Panc1 (cell line): ENCODE measurements at regions not wholly inside any gene's neighbourhood (a gene's known extent, or its start where the extent isn't known, plus 50 kb on each side); places are given as distances from the start of the nearest gene placed in this dataset.

ENCODE experiments used
- ATAC-seq: fragments of 200-7000 bp; cut with Tn5 transposase; 2 replicates; pipeline ENCODE4 v1.9.1; 2020; ENCODE audit warnings: mild to moderate bottlenecking, moderate library complexity
- BruUV-seq: library from RNA; stranded (reverse); fragments of 400-500 nt; replicated peaks from 2 replicates; lab custom pipeline; 2021; lab: Mats Ljungman, UMichigan
- CTCF ChIA-PET: fragments of 300-600 bp; sonication (Branson Sonifier 250); formaldehyde crosslinking; loops from one replicate; lab custom pipeline; 2022; ENCODE audit warnings: antibody characterized with exemption; lab: Charles Lee
- POLR2A ChIA-PET: fragments of 300-600 bp; sonication (Branson Sonifier 250); formaldehyde crosslinking; loops from one replicate; lab custom pipeline; 2022; ENCODE audit warnings: antibody characterized with exemption; lab: Charles Lee
- DNase-seq: peaks from one replicate; pipeline ENCODE4 v3.0.0-alpha.2; 2010; ENCODE audit warnings: low read depth, low spot score
- H3K27ac ChIP-seq: 2 replicates; pipeline ENCODE4 v1.5.1; 2011; ENCODE audit warnings: mild to moderate bottlenecking, low read length, inconsistent platforms
- H3K27me3 ChIP-seq: fragments of 200-500 bp; sonication (Bioruptor generic); 2 replicates; pipeline ENCODE4 v1.6.0; 2014; ENCODE audit warnings: low read length, inconsistent platforms; ENCODE audit not compliant: control insufficient read depth, insufficient read depth
- H3K36me3 ChIP-seq: fragments of 200-500 bp; sonication (Bioruptor generic); 2 replicates; pipeline ENCODE4 v1.5.1; 2014; ENCODE audit warnings: inconsistent platforms, mild to moderate bottlenecking, low read length, moderate library complexity; ENCODE audit not compliant: control insufficient read depth, insufficient read depth
- H3K4me1 ChIP-seq: 2 replicates; pipeline ENCODE4 v1.5.1; 2011; ENCODE audit warnings: inconsistent platforms, mild to moderate bottlenecking, low read length, moderate library complexity; ENCODE audit not compliant: control insufficient read depth, insufficient read depth
- H3K4me3 ChIP-seq, 2 experiments: 2 replicates each; pipeline ENCODE4 v1.5.1; 2011 to 2012; ENCODE audit warnings: low read depth in 2 of 2, low read length in 2 of 2, mild to moderate bottlenecking in 2 of 2, inconsistent platforms in 1 of 2, moderate library complexity in 1 of 2
- H3K9me3 ChIP-seq: fragments of 200-500 bp; sonication (Bioruptor generic); 2 replicates; pipeline ENCODE4 v1.5.1; 2014; ENCODE audit warnings: low read depth, mild to moderate bottlenecking, inconsistent platforms, low read length, moderate library complexity; ENCODE audit not compliant: control insufficient read depth, insufficient read depth
- POLR2AphosphoS5 ChIP-seq: IDR thresholded peaks from 2 replicates; pipeline ENCODE4 v1.6.1; 2012; ENCODE audit warnings: mild to moderate bottlenecking, low read depth, low read length, moderate library complexity
- SIN3A ChIP-seq: IDR thresholded peaks from 2 replicates; pipeline ENCODE4 v1.6.1; 2012; ENCODE audit warnings: low read depth, mild to moderate bottlenecking, low read length, moderate library complexity, borderline replicate concordance; ENCODE audit not compliant: insufficient read depth
- TCF7L2 ChIP-seq: IDR thresholded peaks from 2 replicates; pipeline ENCODE4 v1.6.1; 2011; ENCODE audit warnings: mild to moderate bottlenecking, low read depth, low read length, inconsistent platforms
- in situ Hi-C: cut with HindIII; loops from 2 replicates; pipeline ENCODE4 v1.10.0; 2016; ENCODE audit warnings: low sequenced_read_pairs, low pct_unique_long_range_greater_than_20kb
- intact Hi-C: fragments of 100-400 bp; cut with micrococcal nuclease; formaldehyde crosslinking; loops from one replicate; pipeline ENCODE4 v1.10.0; 2022; ENCODE audit not compliant: unreplicated experiment
- TF ChIP-seq, protein P1 (sequence below): fragments of 450-650 bp; IDR thresholded peaks from 2 replicates; pipeline ENCODE4 v1.5.1; 2017; ENCODE audit warnings: mild to moderate bottlenecking
- TF ChIP-seq, protein P2 (sequence below), 2 experiments: IDR thresholded peaks; 2 replicates each; pipeline ENCODE4 v1.6.1; 2011 to 2012; ENCODE audit warnings: low read depth in 2 of 2, control low read depth in 1 of 2, low read length in 1 of 2, mild to moderate bottlenecking in 1 of 2, moderate library complexity in 1 of 2; ENCODE audit not compliant: insufficient read depth in 1 of 2

DNA sequence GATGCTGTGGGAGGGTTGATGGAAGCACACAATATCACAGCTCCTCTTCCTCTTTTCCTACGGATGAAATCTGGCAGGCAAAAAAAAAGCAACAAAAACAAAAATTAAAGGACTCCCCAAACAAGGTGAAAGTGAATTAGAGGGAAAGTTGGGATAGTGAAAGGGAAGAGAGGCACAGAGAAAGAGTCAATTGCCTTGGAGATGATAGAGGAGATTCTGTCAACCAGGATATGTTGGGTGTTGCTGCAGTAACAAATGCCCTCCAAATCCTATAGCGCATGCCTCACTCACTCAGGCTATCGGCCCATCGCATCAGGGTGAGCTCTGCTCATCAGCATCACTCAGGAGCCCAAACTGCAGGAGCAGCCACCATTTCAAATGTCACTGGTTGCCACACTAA, 119.1 kb downstream of the DLEU7 start:
- no peaks in the 10 kb centered on the region for H3K9me3 ChIP-seq
- ATAC-seq (no peak), DNase-seq (no peak)
- no peak overlapping the region for H3K27ac ChIP-seq
- no peak overlapping the region for H3K4me3 ChIP-seq
- BruUV-seq = no TSS peak
- CTCF ChIA-PET = no interaction called here
- intact Hi-C loops (no loop called here), in situ Hi-C loops (no loop called here)
- H3K36me3 ChIP-seq = no peaks in the 10 kb centered on the region
- TF ChIP-seq, protein P1, sequence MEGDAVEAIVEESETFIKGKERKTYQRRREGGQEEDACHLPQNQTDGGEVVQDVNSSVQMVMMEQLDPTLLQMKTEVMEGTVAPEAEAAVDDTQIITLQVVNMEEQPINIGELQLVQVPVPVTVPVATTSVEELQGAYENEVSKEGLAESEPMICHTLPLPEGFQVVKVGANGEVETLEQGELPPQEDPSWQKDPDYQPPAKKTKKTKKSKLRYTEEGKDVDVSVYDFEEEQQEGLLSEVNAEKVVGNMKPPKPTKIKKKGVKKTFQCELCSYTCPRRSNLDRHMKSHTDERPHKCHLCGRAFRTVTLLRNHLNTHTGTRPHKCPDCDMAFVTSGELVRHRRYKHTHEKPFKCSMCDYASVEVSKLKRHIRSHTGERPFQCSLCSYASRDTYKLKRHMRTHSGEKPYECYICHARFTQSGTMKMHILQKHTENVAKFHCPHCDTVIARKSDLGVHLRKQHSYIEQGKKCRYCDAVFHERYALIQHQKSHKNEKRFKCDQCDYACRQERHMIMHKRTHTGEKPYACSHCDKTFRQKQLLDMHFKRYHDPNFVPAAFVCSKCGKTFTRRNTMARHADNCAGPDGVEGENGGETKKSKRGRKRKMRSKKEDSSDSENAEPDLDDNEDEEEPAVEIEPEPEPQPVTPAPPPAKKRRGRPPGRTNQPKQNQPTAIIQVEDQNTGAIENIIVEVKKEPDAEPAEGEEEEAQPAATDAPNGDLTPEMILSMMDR = no peak
- TF ChIP-seq SIN3A (no peak), TCF7L2 (no peak), POLR2AphosphoS5 (no peak)
- TF ChIP-seq, protein P2, sequence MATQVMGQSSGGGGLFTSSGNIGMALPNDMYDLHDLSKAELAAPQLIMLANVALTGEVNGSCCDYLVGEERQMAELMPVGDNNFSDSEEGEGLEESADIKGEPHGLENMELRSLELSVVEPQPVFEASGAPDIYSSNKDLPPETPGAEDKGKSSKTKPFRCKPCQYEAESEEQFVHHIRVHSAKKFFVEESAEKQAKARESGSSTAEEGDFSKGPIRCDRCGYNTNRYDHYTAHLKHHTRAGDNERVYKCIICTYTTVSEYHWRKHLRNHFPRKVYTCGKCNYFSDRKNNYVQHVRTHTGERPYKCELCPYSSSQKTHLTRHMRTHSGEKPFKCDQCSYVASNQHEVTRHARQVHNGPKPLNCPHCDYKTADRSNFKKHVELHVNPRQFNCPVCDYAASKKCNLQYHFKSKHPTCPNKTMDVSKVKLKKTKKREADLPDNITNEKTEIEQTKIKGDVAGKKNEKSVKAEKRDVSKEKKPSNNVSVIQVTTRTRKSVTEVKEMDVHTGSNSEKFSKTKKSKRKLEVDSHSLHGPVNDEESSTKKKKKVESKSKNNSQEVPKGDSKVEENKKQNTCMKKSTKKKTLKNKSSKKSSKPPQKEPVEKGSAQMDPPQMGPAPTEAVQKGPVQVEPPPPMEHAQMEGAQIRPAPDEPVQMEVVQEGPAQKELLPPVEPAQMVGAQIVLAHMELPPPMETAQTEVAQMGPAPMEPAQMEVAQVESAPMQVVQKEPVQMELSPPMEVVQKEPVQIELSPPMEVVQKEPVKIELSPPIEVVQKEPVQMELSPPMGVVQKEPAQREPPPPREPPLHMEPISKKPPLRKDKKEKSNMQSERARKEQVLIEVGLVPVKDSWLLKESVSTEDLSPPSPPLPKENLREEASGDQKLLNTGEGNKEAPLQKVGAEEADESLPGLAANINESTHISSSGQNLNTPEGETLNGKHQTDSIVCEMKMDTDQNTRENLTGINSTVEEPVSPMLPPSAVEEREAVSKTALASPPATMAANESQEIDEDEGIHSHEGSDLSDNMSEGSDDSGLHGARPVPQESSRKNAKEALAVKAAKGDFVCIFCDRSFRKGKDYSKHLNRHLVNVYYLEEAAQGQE (IDR thresholded peaks at IDR 0.05; ENCODE audit: insufficient read depth in 1 of 2, low read depth in 2 of 2, low read length in 1 of 2) = no peak
- no peaks in the 10 kb centered on the region for H3K4me1 ChIP-seq
- H3K27me3 ChIP-seq = no peaks in the 10 kb centered on the region
- POLR2A ChIA-PET = no interaction called here

DNA sequence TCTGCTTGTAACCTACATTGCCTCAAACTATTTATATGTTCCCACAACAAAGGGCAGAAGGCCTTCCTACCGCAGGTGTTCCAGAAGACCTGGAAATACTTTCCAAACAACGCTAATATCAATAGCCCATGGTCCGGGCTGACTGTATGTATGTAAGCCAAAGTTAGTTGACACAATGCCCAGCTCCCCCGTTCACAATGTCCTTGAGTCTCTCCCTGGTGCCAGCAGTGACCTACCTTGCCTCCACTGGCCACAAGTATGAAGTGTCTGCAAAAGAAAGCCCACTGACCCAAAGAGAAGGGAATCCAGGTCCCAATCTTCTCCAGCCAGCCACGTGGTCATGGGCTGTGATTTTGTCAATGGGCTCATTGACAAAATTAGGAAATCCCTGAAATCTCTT, 118.6 kb downstream of the DLEU7 start:
- no peaks in the 10 kb centered on the region for H3K27me3 ChIP-seq
- intact Hi-C loops (no loop called here), in situ Hi-C loops (no loop called here)
- H3K27ac ChIP-seq = no peak overlapping the region
- DNase-seq = no peak
- ChIA-PET POLR2A (no interaction called here), CTCF (no interaction called here)
- no peaks in the 10 kb centered on the region for H3K9me3 ChIP-seq
- H3K4me1 ChIP-seq = no peaks in the 10 kb centered on the region
- TF ChIP-seq, protein P2 (IDR thresholded peaks at IDR 0.05; ENCODE audit: insufficient read depth in 1 of 2, low read depth in 2 of 2, low read length in 1 of 2) = no peak
- TF ChIP-seq SIN3A = no peak
- TF ChIP-seq TCF7L2 = no peak
- no peak for TF ChIP-seq POLR2AphosphoS5
- TF ChIP-seq, protein P1 = no peak
- H3K36me3 ChIP-seq = no peaks in the 10 kb centered on the region
- no TSS peak for BruUV-seq
- H3K4me3 ChIP-seq = no peak overlapping the region
- no peak for ATAC-seq
